ENCODE measurements at regions not wholly inside any gene's neighbourhood (a gene's known extent, or its start where the extent isn't known, plus 50 kb on each side); places are given as distances from the start of the nearest gene placed in this dataset.

DNA sequence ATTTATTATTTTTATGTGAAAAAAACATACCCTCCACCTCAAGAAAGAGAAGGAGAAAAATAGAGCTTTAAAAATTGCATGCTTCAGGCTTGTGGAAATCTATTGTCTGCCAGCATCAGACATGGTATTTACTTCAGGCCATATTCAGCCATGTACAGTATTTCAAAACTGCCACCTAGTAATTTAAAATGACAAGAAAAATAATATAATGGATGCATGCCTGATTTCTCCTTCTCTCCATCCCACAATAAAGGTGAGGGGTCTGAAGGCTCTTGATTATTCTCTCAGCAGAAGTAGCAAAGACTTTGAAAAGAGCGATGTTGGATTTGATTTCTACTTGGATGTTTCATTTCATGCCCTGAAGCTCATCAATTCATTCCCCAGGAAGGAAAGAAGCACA lies 250.7 kb downstream of the TBC1D4 start:
- DNase-seq (ENCODE audit: low read depth in 3 of 3), result no peak

DNA sequence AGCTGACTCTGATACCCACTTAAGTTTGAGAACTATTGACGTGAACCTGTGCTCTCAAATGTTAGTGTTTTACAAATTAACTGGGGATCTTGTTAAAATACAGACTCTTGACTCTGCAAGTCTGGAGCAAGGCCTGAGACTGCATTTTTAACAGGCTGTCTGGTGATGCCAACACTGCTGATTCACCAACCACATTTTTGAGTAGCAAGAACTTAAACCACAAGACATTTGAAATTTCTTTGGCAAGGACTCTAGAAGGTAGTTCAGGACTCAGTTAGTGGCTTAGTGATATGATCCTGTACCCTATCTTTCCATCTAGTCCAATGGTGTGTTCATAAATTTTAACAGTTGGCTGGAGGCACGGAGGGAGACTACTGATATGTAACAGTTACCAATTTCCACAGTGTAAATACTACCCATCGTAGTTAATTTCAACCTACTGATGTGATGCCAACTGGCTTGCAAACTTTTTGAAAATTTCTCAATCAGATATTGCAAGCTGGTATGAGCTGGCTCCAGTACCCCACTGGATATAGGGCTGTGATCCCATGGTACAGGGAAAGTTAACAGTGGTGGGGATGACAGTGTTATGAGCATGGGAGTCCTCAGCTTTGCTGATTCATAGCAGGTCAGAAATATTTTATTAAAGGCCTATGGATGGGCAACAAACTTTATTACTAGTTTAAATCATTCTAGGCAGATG lies 255.1 kb downstream of the TBC1D4 start:
- DNase-seq (ENCODE audit: low read depth in 3 of 3), result no peak

DNA sequence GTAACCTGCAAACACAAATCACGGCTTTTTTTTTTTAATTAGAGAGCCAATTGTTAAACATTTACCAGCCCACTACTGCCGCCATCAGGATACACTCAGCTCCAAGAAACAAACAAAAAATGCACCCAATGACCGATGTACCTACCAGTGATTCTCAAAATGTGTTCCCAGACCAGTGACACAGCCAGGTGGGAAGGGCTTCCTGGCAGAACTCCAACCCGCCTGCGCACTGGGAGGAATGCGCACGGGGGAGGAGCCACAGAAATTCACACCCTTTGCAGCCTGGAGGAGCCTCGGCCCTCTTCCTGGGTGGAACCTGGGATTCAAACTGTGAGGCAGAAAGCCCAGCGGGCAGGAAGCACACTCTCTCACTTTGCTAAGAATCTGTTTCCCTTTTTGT lies 255.9 kb downstream of the TBC1D4 start:
- no peak for DNase-seq (ENCODE audit: low read depth in 3 of 3)

- no peak for DNase-seq (ENCODE audit: low read depth in 3 of 3)
Observed at GRCh38 chr13:75225288-75226032, 256.5 kb downstream of the TBC1D4 start.

- DNase-seq (ENCODE audit: low read depth in 3 of 3), result no peak
Observed at GRCh38 chr13:75224053-75224742, 257.8 kb downstream of the TBC1D4 start.

- DNase-seq (ENCODE audit: low read depth in 3 of 3), result no peak
Observed at GRCh38 chr13:75222031-75222430, 259.9 kb downstream of the TBC1D4 start.

- DNase-seq (ENCODE audit: low read depth in 3 of 3), result no peak
Observed at GRCh38 chr13:75220861-75221260, 261.1 kb downstream of the TBC1D4 start.

DNA sequence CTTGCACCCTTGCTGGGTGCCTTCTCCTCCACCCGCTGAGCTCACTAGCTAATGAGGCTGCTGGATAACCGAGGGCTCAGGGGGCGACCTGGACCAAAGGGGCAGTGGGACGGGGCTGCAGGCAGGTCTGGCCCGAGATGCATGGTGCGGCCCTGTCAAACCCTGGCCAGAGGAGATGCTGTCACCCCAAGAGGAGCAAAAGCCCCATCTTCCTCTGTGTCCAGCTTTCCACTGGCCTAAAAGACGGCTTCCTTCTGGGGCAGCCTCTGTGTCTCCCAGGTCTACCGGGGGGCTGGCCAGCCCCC lies 261.8 kb downstream of the TBC1D4 start:
- DNase-seq (ENCODE audit: low read depth in 3 of 3), result no peak

DNA sequence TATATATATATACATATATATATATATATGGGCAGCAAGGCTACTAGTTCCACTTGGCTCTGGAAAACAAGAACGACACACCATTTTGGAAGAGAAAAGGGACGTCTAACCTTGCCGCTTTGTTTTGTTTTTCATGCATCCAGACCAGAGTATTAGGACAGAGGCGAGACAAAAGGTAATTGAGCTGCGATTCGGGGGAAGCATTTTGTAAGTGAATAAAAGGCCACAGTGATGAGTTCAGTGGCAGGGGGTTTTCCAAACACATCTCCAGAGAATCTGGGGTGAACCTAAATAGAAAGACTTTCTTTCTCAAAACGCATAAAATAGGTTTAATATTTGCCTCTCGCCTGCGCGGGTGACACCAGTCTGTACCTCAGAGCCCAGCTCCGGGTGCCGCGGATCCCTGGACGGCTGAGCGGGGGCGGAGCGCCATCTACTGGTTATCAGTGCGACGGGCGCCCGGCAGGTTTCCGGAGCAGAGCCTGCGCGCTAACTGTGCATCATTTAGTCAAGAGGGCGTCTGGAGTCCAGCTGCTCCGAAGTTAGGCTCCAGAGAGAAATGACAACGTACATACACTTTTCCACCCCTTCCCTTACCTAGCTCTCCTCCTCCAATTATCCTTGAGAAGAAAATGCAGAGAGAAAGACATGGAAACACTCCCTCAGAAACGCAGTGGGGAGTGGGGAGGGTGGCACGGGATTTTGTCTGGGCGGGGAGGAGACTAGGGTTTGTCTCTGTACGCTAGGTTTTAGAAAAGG lies 262.3 kb downstream of the TBC1D4 start:
- peak; percentile 75 to 77 (median 77) for DNase-seq (ENCODE audit: low read depth in 3 of 3)

DNA sequence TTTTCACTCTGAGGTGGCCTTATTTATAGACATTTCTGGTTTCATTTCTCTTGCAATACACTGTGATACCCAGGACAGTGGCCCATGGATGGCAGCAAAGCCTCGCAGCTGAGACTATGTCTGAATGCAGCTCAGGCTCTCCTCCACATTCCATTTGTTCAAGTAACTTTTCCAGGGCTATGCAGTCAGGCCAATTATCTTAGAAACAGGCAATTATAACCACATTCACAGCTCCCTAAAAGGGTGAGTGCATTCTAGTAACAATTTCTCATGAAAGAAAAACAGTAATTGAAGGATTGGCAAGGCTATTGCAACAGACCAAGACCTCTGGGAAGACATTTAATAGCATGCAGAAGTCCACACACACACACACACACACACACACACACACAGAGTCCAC lies 264.0 kb downstream of the TBC1D4 start:
- DNase-seq (ENCODE audit: low read depth in 3 of 3), result no peak

GRCh38 chr13:75216038-75216437 lies 265.9 kb downstream of the TBC1D4 start:
- DNase-seq (ENCODE audit: low read depth in 3 of 3), result no peak

DNA sequence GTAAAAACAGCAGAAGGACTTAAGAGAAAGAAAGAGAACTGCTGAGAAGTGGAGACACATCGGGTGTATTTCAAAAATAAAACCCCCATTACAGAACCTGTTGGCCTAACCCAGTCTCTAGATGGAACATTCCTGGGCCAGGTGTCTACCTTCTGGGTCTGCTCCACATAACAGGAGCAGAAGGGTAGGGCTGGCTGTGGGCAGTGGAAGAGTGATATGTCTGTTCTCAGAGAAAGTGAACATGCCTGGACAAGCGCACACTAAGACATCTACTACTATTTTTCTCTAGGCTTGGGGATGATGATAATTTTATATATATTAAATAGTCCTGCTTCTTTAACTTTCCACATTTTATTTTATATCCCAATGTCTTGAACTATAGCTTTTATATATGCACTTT lies 267.1 kb downstream of the TBC1D4 start:
- no peak for DNase-seq (ENCODE audit: low read depth in 3 of 3)

- DNase-seq (ENCODE audit: low read depth in 3 of 3), result no peak
Observed at GRCh38 chr13:75202981-75203380, 279.0 kb downstream of the TBC1D4 start.

GRCh38 chr13:75197803-75198202 lies 284.2 kb downstream of the TBC1D4 start:
- DNase-seq (ENCODE audit: low read depth in 3 of 3), result no peak

GRCh38 chr13:75196147-75196837 lies 285.7 kb downstream of the TBC1D4 start:
- DNase-seq (ENCODE audit: low read depth in 3 of 3), result no peak

DNA sequence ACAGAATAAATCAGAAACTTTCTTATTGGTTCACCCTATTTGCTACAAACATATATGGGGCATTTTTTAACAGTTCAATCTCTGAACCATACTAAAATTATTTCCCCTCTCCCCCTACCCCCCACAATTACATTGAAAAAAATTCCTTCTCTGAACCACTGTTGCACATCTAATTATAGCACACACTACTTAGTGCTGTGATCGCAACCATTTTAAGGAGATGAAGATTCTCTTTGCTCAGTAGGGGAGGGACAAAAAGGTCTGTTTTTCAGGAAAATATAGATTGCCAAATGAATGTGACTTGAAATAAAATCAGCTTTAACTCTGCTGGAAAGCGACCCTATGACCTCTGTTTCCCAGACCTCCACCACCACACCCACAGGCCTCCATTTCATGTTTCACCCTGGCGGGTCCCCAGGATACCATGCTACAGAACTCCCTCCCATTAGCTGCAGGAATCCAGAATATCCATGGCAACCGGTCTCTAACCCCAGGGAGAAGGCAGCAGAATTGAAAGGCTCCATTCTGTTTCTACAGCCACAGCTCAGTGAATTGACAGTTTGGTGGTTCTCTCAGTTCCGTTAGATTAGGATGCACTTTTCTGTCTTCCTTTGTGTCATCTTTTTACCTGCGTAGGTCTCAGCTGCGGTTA lies 286.3 kb downstream of the TBC1D4 start:
- DNase-seq (ENCODE audit: low read depth in 3 of 3), result no peak

GRCh38 chr13:75194717-75195462 lies 287.1 kb downstream of the TBC1D4 start:
- DNase-seq (ENCODE audit: low read depth in 3 of 3), result no peak

DNA sequence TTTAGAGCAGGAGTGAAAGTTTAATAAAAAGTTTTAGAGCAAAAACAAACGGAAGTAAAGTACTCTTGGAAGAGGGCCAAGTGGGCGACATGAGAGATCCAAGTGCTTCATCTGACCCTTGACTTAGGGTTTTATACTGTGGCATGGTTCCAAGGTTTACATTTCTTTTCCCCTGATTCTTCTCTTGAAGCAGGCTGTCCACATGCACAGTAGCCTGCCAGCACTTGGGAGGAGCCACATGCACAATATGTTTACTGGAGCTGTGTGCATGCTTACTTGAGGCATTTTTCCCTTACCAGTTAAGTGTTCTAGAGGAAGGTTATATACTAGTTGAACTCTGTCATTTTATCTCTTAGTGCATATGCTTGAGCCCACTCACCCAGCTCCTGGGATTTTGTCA lies 295.6 kb downstream of the TBC1D4 start:
- DNase-seq (ENCODE audit: low read depth in 3 of 3), result no peak

DNA sequence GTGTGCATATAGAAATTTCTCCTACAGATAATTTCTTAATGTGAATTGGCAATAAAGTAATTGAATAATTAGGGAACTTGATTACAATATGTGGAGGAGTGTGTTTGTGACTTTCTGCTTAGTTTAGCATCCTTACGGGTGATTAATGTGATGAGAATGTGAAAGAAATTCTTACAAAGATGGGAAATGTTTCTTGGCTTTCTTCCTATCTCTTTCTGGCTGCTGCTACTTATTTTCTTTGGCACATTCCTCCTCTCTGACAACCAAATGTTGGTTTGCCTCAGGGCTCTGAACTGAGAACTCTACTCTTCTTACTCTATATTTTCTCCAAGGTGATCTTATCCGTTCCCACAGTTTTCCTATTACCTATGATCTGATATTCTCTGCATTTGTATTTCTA lies 300.1 kb downstream of the TBC1D4 start:
- DNase-seq (ENCODE audit: low read depth in 3 of 3), result no peak

DNA sequence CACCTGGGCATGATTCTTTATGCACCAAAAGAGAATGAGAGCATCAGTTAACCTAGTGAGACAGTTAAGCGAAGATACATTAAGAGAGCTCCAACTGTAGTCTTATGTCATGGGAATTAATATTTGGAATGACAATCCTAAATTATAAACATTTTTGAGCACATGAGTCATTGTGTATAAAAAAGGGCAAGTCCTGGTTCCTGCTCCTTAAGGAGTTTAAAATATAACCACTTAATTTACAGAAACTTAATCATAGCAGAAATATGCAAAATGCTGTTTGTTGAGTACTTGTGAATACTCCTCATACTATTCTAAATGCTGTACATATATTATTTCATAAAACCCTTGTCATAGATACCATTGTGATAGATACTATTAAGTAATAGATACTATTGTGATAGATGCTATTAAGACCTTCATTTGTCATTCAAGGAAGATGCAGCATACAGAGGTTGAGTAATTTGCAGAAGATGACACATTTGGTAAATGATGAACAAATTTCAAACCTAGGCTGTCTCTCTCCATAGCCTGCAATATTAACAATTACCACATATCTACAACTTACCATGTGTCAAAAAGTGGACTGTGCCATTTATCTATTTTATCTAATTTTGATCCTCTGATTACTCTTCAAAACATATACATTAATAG lies 301.0 kb downstream of the TBC1D4 start:
- no peak for DNase-seq (ENCODE audit: low read depth in 3 of 3)

All from stimulated activated CD4-positive, alpha-beta T cell treated with anti-CD3 and anti-CD28 coated beads, TNF-alpha, amount 100 ng/mL, for 48 hours (primary cell).